Fibroblast of mammary gland (primary cell): ENCODE measurements at regions not wholly inside any gene's neighbourhood (a gene's known extent, or its start where the extent isn't known, plus 50 kb on each side); places are given as distances from the start of the nearest gene placed in this dataset.

ENCODE experiments used
- DNase-seq: peaks from one replicate; pipeline ENCODE4 v3.0.0-alpha.2; 2010; ENCODE audit warnings: low read depth
- H3K4me3 ChIP-seq: 2 replicates; pipeline ENCODE4 v1.5.1; 2011; ENCODE audit warnings: low read depth, mild to moderate bottlenecking, low read length, moderate library complexity; ENCODE audit not compliant: control insufficient read depth
- TF ChIP-seq, protein P1 (sequence below): conservative IDR thresholded peaks from 2 replicates; pipeline ENCODE4 v1.5.1; 2011; ENCODE audit warnings: low read depth, low read length, inconsistent platforms; ENCODE audit not compliant: control insufficient read depth, insufficient read depth

DNA sequence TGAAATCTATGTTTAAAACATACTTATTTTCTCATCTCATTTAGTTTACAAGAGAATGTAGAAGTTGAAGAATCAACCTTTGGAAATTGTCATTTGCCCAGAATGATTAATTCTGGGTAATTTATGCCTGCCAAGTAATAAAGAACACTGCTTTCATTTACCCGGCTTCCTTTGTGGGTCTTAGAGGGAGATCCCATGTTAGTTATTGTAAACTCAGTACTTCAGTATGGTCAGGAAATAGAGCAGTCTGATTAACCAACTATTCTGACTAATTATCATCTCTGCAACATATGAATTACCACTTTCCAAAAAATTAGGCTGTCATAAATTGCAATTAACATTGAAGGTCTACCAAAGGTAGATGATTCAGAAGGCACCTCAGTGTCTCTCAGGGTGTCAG lies 324.5 kb downstream of the HNRNPD start:
- TF ChIP-seq, protein P1, sequence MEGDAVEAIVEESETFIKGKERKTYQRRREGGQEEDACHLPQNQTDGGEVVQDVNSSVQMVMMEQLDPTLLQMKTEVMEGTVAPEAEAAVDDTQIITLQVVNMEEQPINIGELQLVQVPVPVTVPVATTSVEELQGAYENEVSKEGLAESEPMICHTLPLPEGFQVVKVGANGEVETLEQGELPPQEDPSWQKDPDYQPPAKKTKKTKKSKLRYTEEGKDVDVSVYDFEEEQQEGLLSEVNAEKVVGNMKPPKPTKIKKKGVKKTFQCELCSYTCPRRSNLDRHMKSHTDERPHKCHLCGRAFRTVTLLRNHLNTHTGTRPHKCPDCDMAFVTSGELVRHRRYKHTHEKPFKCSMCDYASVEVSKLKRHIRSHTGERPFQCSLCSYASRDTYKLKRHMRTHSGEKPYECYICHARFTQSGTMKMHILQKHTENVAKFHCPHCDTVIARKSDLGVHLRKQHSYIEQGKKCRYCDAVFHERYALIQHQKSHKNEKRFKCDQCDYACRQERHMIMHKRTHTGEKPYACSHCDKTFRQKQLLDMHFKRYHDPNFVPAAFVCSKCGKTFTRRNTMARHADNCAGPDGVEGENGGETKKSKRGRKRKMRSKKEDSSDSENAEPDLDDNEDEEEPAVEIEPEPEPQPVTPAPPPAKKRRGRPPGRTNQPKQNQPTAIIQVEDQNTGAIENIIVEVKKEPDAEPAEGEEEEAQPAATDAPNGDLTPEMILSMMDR = no peak
- no peak for DNase-seq

GRCh38 chr4:82047731-82048130 lies 326.1 kb downstream of the HNRNPD start:
- DNase-seq = no peak
- TF ChIP-seq, protein P1 = no peak
- no peak overlapping the region for H3K4me3 ChIP-seq

More for the DNA sequence above, 324.5 kb downstream of the HNRNPD start:
- no peak overlapping the region for H3K4me3 ChIP-seq

- TF ChIP-seq, protein P1 = no peak
- no peak for DNase-seq
- no peak overlapping the region for H3K4me3 ChIP-seq
These were observed 327.0 kb downstream of the HNRNPD start for GRCh38 chr4:82046796-82047195.

DNA sequence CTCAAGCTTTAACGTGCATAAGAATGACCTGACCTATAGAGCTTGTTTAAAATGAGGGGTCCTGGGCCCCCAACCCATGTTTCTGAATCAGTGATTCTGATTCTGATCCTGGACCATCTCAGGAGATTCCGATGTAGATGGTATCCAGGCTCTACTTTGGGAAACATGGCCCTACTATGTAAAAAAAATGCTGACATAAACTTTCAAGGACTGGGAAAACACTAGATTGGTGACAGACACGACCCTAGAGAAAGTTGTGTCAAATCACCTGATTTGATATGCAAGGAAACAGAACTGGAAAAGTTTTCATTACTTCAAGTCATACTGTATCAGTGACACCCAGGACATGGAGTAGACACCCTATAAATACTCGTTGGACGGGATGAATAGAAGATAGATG lies 328.5 kb downstream of the HNRNPD start:
- no peak for DNase-seq
- TF ChIP-seq, protein P1 = no peak
- no peak overlapping the region for H3K4me3 ChIP-seq

DNA sequence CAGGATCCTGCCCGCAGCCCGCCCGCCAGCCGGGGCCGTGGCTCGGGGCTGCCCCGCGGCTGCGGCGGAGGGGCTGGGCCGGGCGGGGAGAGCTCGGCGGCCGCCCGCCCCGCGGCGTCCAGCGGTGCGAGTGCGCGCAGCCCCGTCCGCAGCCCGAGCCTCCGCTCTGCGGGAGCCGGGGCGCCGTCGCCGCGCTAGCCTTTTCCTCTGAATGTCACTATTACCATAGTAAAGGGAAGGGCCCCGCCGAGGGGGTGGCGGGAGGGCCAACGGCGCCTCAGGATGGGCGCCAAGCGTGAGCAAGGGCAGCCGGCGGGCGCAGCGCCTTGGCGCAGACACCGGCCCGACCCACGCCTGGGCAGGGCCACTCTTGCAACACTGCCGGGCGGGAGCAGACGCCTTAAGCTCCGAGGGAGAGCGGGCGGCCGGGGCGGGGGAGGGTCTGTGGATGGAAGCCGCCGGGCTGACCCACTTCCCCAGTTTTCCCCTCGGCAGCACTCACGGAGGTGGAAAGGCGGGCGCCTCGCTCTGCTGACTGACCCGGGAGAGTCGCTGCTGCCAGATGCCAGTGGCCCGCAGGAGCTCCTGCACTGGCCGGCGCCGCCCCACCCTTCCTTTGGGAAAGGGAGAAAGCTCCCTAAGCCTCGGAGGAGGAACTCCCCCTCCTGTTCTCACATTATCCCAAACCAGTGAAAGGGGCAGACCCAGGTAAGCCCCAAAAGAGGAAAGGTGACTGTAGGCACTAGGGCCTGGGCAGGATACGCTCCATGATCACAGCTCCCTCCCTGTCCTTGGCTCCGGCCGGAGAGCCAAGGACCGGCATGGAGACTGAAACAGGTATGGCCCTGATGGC lies 329.4 kb downstream of the HNRNPD start:
- peak; percentile 24 for DNase-seq
- H3K4me3 ChIP-seq = no peak overlapping the region
- TF ChIP-seq, protein P1 = no peak

- DNase-seq = no peak
These were observed 330.0 kb downstream of the HNRNPD start for GRCh38 chr4:82043809-82044137.

More at GRCh38 chr4:82043809-82044137, 330.0 kb downstream of the HNRNPD start:
- TF ChIP-seq, protein P1 = no peak
- H3K4me3 ChIP-seq = no peak overlapping the region
